HG02678 (cell line): ENCODE measurements at regions not wholly inside any gene's neighbourhood (a gene's known extent, or its start where the extent isn't known, plus 50 kb on each side); places are given as distances from the start of the nearest gene placed in this dataset.

Source experiments
- ATAC-seq: cut with Tn5 transposase; IDR thresholded peaks from one replicate; pipeline ENCODE4 v1.9.1; 2021; ENCODE audit warnings: mild to moderate bottlenecking, moderate library complexity; ENCODE audit not compliant: unreplicated experiment

- no peak for ATAC-seq
These were observed 126.7 kb upstream of the ARL4C start for GRCh38 chr2:234623521-234623991.

GRCh38 chr2:234621120-234621519 lies 124.2 kb upstream of the ARL4C start:
- ATAC-seq = no peak

GRCh38 chr2:234620018-234620417 lies 123.1 kb upstream of the ARL4C start:
- no peak for ATAC-seq

GRCh38 chr2:234615643-234616356 lies 118.9 kb upstream of the ARL4C start:
- ATAC-seq = no peak

GRCh38 chr2:234611209-234611608 lies 114.3 kb upstream of the ARL4C start:
- no peak for ATAC-seq

GRCh38 chr2:234608946-234609345 lies 112.1 kb upstream of the ARL4C start:
- no peak for ATAC-seq

- no peak for ATAC-seq
These were observed 110.8 kb upstream of the ARL4C start for GRCh38 chr2:234607691-234608090.

GRCh38 chr2:234606896-234607295 lies 110.0 kb upstream of the ARL4C start:
- no peak for ATAC-seq

- no peak for ATAC-seq
These were observed 106.7 kb upstream of the ARL4C start for GRCh38 chr2:234603619-234604018.

GRCh38 chr2:234601213-234601612 lies 104.3 kb upstream of the ARL4C start:
- no peak for ATAC-seq

GRCh38 chr2:234597576-234597861 lies 100.6 kb upstream of the ARL4C start:
- ATAC-seq = no peak

GRCh38 chr2:234596696-234597575 lies 100.1 kb upstream of the ARL4C start:
- no peak for ATAC-seq

- no peak for ATAC-seq
These were observed 98.9 kb upstream of the ARL4C start for GRCh38 chr2:234595829-234596228.

GRCh38 chr2:234594715-234595114 lies 97.8 kb upstream of the ARL4C start:
- no peak for ATAC-seq

- no peak for ATAC-seq
These were observed 96.8 kb upstream of the ARL4C start for GRCh38 chr2:234593636-234594035.

GRCh38 chr2:234592541-234592940 lies 95.7 kb upstream of the ARL4C start:
- no peak for ATAC-seq

- no peak for ATAC-seq
These were observed 93.2 kb upstream of the ARL4C start for GRCh38 chr2:234590076-234590475.

- no peak for ATAC-seq
These were observed 91.2 kb upstream of the ARL4C start for GRCh38 chr2:234588054-234588430.

GRCh38 chr2:234587341-234588053 lies 90.6 kb upstream of the ARL4C start:
- no peak for ATAC-seq

- ATAC-seq = no peak
These were observed 86.5 kb upstream of the ARL4C start for GRCh38 chr2:234583331-234583730.

- no peak for ATAC-seq
These were observed 83.8 kb upstream of the ARL4C start for GRCh38 chr2:234580686-234581085.
